ENCODE measurements at regions not wholly inside any gene's neighbourhood (a gene's known extent, or its start where the extent isn't known, plus 50 kb on each side); places are given as distances from the start of the nearest gene placed in this dataset.

GRCh38 chr6:56848105-56848504, 106.8 kb upstream of the BEND6 start:
- no peaks in the 10 kb centered on the region for H3K36me3 ChIP-seq
- no peak overlapping the region for H3K4me3 ChIP-seq
- H3K9me3 ChIP-seq = no peaks in the 10 kb centered on the region
- H3K4me1 ChIP-seq = peaks cover 8 to 51% (median 30%) of the 10 kb centered on the region in 4 donors
- H3K27ac ChIP-seq = no peak overlapping the region
- no peak for DNase-seq
- intact Hi-C loops (cut with DNase I; ENCODE audit: low total_unique reads) = loop anchor here (10.0 kb wide), 1 partner anchor 153 kb away; no protein-coding TSS in a partner anchor
- no peak for TF ChIP-seq POLR2AphosphoS5 (IDR thresholded peaks at IDR 0.05)
- TF ChIP-seq CTCF (IDR thresholded peaks at IDR 0.05) = no peak
- no peak for TF ChIP-seq POLR2A (IDR thresholded peaks at IDR 0.05)
- TF ChIP-seq EP300 (IDR thresholded peaks at IDR 0.05) = no peak
- H3K27me3 ChIP-seq = peaks cover 0 to 18% (median 16%) of the 10 kb centered on the region in 3 donors

GRCh38 chr6:56845032-56845431, 109.9 kb upstream of the BEND6 start:
- H3K4me3 ChIP-seq = no peak overlapping the region
- intact Hi-C loops (cut with DNase I; ENCODE audit: low total_unique reads) = loop anchor here (10.0 kb wide), 1 partner anchor 150 kb away; no protein-coding TSS in a partner anchor
- no peak for TF ChIP-seq POLR2A (IDR thresholded peaks at IDR 0.05)
- no peak for TF ChIP-seq POLR2AphosphoS5 (IDR thresholded peaks at IDR 0.05)
- TF ChIP-seq CTCF (IDR thresholded peaks at IDR 0.05) = no peak
- no peak for TF ChIP-seq EP300 (IDR thresholded peaks at IDR 0.05)
- peaks cover 8 to 46% (median 25%) of the 10 kb centered on the region in 4 donors for H3K4me1 ChIP-seq
- peak overlapping the region in 2 of 5 donors; percentile 85 to 90 for H3K27ac ChIP-seq
- H3K36me3 ChIP-seq = no peaks in the 10 kb centered on the region
- H3K27me3 ChIP-seq = peaks cover 0 to 35% (median 21%) of the 10 kb centered on the region in 3 donors
- no peak for DNase-seq
- WGBS, 5 donors = 65 to 77% (median 69%) methylated on average over 3 of the region's 3 CpGs
- no peaks in the 10 kb centered on the region for H3K9me3 ChIP-seq

- H3K4me3 ChIP-seq = peak overlapping the region; percentile 65 to 85 (median 72)
- no peaks in the 10 kb centered on the region for H3K36me3 ChIP-seq
- H3K9me3 ChIP-seq = no peaks in the 10 kb centered on the region
- DNase-seq = peak; percentile 43 to 95
- H3K27me3 ChIP-seq = peaks cover 0 to 46% (median 21%) of the 10 kb centered on the region in 3 donors
- 0 to 2% (median 1%) methylated on average over 24 to 81 of the region's 87 CpGs for WGBS, 5 donors
- TF ChIP-seq CTCF (IDR thresholded peaks at IDR 0.05) (peak in 4 of 7 experiments; percentile 18 to 34 (median 30)), POLR2AphosphoS5 (IDR thresholded peaks at IDR 0.05) (peak in 2 of 3 donors; percentile 23 to 31), EP300 (IDR thresholded peaks at IDR 0.05) (no peak)
- peaks cover 8 to 44% (median 24%) of the 10 kb centered on the region in 4 donors for H3K4me1 ChIP-seq
- peak overlapping the region; percentile 52 to 91 (median 85) for H3K27ac ChIP-seq
- intact Hi-C loops (cut with DNase I; ENCODE audit: low total_unique reads) = loop anchor here (10.0 kb wide), 1 partner anchor 149 kb away; no protein-coding TSS in a partner anchor
Measured at GRCh38 chr6:56843476-56844349, 111.2 kb upstream of the BEND6 start.

GRCh38 chr6:56842686-56843475, 112.0 kb upstream of the BEND6 start:
- peaks cover 0 to 46% (median 21%) of the 10 kb centered on the region in 3 donors for H3K27me3 ChIP-seq
- peak overlapping the region; percentile 65 to 85 (median 72) for H3K4me3 ChIP-seq
- H3K36me3 ChIP-seq = no peaks in the 10 kb centered on the region
- intact Hi-C loops (cut with DNase I; ENCODE audit: low total_unique reads) = loop anchor here (10.0 kb wide), 1 partner anchor 148 kb away; no protein-coding TSS in a partner anchor
- WGBS, 5 donors = 4 to 7% (median 6%) methylated on average over 28 to 47 of the region's 47 CpGs
- no peaks in the 10 kb centered on the region for H3K9me3 ChIP-seq
- DNase-seq = peak in 1 of 2 donors; percentile 75
- TF ChIP-seq EP300 (IDR thresholded peaks at IDR 0.05) = no peak
- TF ChIP-seq POLR2A (IDR thresholded peaks at IDR 0.05) = no peak
- TF ChIP-seq POLR2AphosphoS5 (IDR thresholded peaks at IDR 0.05) = no peak
- TF ChIP-seq CTCF (IDR thresholded peaks at IDR 0.05) = no peak
- peaks cover 8 to 44% (median 24%) of the 10 kb centered on the region in 4 donors for H3K4me1 ChIP-seq
- H3K27ac ChIP-seq = peak overlapping the region; percentile 38 to 91 (median 85)
